NCI-H345 treated with DMSO at 0.1 percent for 48 hours (cell line): ENCODE measurements at regions not wholly inside any gene's neighbourhood (a gene's known extent, or its start where the extent isn't known, plus 50 kb on each side); places are given as distances from the start of the nearest gene placed in this dataset.

ENCODE experiments used
- DNase-seq: peaks from one replicate; lab custom pipeline; 2025; ENCODE audit not compliant: unreplicated experiment; lab: John Stamatoyannopoulos, UW

DNA sequence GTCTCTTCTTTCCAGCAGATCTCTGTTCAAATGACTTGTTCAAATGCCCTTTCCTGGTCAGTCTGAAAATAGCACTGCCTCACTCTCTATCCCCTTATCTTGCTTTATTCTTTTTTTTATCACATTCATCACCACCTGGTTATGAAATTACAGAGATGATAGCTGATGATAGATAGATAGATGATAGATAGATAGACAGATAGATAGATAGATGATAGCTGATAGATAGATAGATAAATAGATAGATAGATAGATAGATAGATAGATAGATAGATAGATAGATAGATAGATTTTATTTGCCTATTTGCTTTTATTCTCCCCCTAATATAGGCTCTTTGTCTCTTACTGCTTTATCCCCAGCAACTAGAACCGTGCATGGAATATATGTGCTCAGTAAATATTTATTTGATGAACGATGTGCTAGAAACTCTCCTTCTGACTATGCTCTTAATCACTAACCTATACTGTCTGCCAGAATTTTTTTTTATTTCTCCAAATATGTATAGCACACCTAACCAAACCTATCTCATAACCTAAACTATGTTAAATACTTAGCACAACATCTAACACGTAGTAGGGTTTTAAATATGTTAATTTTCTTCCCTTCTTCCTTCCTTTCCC lies 372.8 kb upstream of the DUSP10 start:
- DNase-seq: no peak

DNA sequence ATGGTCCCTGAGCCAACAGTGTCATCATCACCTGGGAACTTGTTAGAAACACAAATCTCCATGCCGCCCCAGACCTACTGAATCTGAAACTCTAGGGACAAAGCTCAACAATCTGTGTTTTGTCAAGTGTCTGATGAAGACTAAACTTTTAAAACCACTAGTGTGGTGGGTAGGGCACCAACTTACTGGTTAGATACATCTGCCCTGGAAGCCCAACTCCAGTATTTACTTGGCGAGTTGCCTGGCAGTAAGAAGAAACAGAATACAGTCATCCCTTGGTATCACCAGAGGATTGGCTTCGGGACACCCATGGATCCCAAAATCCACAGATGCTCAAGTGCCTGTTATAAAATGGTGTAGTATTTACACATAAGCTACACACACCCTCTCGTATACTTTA lies 367.9 kb upstream of the DUSP10 start:
- DNase-seq: no peak

DNA sequence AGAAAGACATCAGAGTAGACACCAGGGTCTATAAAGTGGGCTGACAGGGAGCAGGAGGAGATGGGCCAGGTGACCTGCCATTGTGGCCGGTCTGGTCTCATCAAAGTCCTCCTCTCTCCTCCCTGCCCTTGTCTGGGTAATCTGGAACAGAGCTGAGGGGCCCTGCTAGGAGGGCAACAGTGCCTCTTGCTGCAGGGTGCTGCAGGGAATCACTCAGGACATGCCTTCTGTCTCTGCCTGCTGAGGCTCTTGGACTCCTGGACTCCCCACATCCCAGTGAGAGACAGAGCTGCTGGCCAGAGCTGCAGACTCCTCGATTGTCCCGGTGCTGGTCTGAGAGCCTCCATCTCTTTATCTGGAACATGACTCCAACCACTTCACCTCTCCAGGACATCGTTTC lies 366.1 kb upstream of the DUSP10 start:
- DNase-seq: no peak

DNA sequence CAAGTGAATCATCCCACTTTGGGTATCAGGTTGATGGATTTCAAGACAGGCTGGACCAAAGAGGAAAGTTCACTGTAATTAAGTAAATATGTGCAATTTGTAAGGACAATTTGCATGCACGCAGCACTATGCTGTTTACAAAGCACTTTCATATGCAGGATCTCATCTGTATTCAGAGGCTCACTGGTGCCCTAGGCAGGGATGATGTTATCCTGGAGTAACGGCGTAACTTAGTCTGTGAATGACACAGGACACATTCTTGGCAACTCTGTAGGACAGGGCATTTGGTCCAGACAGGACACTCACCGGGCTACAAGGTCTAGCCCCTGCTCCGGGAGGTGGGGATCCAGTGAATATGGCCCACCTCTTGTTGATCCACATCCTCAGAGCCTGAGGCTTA lies 365.4 kb upstream of the DUSP10 start:
- no peak for DNase-seq

DNA sequence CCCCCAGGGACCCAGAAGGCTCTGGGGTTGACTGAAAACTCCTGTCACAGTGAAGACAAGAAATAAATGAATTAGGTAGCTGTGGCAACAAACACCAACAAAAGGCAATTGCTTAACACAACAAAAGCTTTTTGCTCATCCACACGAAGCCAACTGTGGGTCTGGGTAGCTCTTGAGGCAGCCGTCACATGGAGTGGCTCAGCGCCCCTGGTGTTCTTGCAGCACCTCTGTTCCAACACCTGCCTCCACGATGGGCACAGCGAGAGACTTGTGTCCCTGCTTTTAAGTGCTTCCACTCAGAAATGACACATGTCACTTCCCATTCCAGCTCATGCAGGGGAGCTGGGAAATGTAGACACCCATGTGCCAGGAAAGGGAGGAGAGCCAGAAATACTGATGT lies 364.5 kb upstream of the DUSP10 start:
- peak; percentile 97 for DNase-seq

DNA sequence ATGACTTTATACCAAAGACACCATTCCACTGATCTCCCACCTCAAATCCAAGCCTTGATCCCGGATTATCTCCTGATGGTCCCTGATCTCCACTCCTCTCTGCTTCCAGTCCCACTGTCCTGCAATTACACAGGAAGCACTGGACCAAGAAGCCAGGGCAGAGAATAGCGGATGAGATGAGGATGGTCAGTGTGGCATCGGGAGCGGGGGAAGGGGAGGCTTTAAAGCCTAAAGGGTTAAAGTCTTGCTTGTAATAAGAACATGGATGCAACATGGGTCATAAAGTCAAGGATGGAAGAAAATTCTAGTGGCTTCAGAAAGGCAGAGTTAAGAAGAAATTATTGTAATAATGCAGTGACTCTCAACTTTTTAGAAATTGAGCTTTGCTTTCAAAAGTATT lies 364.0 kb upstream of the DUSP10 start:
- no peak for DNase-seq

DNA sequence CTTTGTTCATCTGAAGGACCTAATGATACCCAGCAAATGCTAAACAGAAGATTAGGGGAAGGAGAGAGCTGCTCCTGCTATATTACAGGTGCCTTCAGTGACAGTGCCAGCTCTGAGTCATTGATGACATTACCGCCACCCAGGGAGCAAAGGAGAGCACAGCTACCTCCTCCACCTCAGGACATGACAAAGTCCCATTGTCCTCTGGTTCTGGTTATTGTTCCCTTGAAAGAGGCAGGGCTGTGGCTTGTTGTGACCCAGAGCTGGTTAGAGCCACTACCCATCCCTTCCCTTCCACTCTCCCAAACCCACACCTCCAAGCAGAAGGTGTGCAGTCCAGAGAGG lies 363.5 kb upstream of the DUSP10 start:
- peak; percentile 79 for DNase-seq

DNA sequence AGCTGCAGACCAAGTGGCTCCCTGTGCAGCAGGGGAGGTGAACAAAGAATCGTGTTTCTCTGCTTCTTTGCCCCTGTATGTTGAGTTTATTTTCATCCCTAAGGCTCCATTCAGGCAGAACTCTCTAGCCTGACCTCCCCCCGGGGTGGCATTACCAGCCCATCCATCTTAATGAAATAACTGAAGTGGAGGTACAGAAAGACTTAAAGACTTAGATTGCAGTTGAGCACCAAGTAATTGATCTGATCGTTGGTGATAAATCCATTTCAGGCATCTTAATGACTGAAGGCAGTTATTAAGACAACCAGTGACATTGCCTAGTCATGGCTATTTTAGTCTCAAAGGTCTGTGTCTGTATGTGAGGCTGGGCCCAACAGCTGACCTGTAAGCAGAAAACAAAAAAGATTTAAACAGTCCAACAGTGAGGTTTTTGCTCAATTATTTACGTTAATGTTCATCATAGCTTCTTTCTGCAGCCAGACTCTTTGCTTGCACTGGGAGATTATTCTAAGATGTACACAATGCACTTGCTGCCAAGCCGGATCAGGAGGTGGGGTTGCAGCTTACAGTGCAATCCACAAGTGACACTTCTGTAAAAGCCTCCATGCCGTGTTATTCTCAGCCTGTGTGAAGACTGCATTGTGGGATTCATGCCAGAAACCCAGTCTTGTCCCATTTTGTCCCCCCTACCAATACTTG lies 363.0 kb upstream of the DUSP10 start:
- DNase-seq: peak; percentile 69

DNA sequence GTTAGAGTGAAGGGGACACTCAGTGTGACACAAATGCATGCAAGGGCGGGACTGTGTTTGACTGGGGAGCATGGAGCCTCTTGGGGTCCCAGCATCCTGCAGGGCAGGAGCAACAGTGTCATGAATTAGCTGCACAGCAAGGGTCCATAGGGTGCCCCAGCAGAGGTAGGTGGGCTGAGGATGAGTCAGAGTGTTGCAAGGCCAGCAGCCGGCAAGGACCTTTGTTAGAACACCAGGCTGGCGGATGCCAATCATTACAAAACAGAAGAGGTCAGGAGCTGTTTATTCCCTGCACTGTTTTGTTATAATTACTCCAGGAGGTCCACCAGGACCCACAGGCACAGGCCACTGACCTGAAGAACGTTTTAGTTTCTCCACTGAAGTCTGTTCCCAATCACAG lies 362.2 kb upstream of the DUSP10 start:
- no peak for DNase-seq

DNA sequence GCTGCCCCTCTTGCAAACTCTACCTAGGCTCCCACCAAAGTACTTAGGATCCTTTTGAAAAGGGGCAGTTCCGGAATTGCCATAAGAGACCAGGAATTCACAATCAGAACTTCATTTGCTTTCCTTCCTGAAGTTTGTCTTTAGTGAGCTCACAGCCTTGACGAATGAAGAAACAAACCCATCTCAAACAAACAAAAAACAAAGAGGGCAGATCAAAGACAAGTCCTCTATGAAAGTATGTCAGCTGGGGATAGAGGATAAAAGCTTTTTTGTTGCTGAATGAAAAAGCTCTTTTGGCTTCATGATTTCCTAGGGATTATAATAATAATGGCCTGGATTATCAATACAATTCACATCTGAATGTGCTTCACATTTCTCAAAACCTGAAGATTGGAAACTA lies 357.9 kb upstream of the DUSP10 start:
- no peak for DNase-seq

DNA sequence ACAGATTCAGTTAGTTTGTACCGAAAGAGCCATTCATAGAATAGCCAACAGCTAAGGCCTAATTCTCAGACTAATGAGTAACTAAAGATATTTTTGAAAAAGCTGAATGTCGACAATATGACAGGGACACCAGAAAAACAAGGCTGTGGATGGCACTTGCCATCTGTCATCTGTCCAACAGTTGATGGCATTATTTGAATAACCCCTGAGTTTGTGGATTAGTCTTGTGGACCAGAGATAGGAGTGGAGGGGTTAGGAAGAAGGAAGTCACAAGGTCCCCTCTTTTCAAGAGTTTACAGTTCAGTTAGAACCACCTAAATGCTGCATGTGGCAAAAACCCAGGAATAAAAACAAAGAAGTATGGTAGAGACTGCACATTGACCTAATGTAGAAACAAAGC lies 356.5 kb upstream of the DUSP10 start:
- DNase-seq: no peak

DNA sequence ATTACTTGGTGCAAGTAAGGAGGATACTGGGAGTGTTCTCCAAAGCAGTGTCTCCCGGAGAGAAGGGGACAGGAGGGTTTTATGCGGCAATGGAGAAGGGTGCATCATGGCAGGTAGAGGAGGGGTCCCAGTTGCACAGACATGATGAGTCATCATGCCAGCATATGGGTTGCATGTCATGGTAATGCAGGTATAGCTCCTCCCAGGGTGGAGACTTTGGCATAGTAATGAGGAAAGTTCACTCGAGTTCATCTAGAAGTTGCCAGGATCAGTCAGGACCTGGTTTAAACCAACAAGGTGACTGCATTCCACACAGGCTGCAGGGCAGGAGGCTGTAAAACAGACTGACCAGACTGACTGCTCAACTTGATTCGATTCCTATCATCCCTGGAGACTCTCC lies 355.7 kb upstream of the DUSP10 start:
- no peak for DNase-seq

DNA sequence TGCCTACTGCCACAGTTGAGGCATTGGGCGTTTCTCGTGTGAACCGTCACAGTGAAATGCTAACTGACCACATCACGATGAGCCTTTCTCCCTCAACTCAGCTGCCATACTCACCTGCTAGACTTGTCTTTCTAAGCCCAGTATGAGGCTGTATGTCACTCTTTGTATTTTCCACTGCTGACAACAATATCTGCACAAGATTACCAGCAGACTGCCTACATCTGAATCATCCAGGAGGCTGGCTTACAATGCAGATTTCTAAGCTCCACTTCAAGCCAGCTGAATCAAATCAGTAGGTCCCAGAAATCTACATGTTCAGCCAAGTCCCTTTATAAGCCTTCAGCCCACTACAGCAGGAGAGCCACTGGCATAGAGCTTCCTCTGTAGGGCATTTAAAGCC lies 355.0 kb upstream of the DUSP10 start:
- DNase-seq: no peak

DNA sequence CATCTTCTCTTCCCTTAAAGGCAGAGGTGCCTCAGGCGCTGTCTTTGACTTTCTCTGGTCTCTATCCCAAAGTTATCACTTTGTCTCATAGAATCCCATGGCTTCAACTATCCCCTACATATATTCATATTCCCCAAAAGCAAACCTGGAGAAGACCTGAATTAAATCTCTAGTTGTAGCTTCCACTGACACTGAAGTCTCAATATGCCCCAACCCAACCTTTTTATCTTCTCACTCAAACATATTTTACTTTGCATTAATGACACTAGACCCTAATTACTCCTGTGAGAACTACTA lies 354.5 kb upstream of the DUSP10 start:
- DNase-seq: no peak

DNA sequence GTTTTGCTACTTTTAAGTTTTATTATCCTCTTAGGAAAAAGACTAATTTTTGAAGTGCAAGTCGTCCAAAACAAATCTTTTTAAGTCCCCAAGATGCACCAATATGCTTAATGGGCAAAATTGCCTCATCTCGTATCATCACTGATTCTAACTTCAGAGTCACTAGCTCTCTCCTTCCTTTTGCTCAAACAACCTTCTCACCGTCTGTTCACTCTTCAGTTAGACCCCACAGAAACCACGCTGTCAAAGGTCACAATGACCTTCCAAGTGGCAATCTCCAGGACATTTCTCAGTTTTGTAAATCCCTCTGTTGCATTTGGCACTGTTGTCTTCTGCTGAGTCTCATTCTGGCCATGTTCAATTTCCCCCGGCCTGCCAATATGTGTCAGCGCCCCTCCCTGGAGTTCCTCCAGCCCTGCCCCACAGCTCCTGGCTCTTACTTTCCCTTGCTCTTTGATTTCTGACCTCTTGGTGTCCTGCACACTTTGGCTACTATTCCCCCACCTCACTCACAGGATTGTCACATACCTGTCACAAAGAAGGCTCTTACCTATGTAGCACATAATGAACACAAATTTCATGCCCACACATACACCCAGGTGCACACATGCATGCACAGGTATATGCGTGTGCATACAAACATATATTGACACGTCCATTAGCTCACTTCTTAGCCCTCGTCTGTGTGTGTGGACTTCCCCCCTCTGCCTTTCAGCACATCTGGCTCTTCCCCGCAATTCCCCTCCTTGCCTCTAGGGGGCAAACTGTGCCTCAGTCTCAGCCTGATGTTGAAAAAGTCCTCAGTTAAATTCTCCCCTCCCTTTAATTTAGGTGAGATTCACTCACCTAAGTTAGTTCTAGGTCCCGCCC lies 354.0 kb upstream of the DUSP10 start:
- no peak for DNase-seq

DNA sequence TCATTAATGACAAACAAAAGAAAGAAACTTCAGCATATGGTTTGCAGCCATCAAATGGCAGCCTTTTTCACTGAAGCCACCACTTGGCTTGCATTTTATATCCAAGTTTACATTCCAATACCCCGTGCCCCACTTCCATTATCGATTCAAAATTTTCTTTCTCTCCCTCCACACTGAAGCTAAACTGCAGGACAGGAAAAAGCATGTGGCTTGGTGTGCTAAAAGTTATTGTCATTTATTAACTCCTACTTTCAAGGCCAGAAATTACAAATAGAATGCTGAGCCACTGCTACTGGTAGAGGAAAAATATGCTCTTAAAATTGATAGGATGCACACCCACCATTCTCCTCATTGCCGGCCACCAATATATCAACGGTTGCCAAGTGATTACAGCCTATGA lies 351.6 kb upstream of the DUSP10 start:
- DNase-seq: no peak

DNA sequence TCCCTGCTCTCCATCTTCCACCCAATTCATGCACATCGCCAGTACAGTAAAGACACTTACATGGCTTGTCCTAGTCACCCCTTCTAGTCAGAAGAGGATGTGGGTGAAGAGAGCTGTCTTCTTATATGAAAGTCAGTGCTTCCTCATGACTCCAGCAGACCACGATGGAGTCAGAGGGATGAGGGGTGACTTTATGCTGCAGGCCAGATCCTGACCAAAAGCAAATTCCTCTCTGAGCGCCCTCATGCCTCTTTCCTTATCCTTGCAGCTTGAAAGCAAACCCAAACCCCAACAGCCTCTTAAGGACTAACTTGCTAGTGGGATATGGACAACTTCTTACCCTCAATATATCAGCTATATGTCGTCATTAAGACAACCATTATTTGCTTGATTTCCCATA lies 348.2 kb upstream of the DUSP10 start:
- DNase-seq: no peak

DNA sequence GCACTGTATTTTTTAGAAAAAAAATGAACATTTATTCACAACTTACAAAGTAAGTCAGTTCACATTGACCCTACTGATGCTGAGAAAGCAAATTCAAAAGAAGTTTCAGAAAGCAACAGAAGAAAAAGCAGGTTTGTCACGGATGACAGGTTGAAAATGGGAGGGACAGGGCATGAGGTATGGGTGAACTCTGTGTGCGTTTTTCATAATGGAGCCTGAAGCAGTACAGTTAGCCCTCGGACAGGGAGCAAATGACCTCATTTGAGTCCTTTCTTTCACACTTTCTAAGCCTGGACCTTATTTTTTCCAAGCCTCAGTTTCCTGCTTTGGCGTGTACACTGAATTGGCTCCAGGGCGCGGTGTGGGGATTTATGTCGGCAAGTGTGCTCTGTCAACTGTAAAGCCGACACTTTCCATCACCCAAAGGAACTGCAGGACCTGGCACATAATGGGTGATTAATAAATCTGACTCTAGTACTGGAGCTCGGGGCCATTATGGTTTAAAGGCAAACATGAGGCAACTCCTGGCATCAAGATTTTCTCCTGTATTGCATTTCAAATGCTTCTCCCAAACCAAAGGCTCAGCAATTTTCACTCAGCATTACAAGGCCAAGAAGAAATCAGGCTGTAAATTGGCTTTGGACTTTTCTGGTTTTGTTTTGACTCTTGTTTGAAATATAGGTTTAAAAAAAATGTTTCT lies 345.5 kb upstream of the DUSP10 start:
- no peak for DNase-seq

DNA sequence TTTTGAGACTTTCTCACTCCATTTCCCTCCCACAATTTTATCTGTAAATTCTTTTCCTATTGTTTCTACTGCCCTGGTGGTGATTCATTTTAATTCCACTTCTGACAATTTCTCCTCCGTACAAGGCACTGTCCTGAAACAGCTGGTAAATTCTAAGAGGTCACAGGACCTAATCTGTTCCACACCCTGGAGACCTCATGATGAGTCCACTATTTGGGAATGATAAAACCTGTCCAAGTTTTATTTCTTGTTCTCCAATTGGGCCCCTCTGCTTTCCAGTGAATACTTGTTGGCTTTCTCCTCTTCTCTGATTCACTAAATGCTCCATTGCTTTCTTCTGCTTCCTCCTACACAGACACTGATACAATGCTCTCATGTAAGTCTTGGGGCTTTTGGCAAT lies 343.1 kb upstream of the DUSP10 start:
- DNase-seq: no peak

DNA sequence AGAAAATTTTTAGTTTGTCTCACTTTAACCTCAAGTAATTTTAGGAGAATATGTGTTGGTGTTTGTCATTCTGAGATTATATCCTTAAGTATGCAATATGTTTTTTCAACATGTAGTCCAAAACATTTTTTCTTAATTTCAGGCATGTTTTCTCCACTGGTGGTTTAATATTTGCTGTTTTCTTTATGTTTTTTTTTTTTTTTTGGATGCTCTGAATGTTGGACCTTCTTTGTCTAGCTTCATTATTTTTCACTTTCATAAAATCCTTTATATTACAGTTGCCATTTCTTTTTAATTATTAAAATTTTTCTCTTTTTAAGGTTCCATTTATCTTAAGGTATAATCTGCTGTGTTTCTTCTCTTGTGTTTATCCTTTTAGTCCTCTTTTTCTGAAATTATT lies 342.2 kb upstream of the DUSP10 start:
- no peak for DNase-seq

DNA sequence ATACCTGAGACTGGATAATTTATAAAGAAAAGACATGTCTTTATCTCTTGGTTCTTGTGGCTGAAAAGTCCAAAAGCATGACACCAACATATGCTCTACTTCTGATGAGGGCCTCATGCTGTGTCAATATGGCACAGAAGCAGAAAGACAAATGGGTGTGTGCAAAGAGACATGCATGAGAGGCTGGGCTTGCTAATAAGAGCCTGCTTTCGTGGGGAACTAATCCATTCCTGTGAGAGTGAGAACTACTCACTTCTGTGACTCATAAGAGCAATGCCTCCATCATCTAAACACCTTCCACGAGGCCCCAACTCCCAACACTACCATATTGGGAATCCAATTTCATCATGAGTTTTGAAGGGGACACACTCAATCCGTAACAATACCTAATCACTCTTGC lies 340.0 kb upstream of the DUSP10 start:
- DNase-seq: no peak

DNA sequence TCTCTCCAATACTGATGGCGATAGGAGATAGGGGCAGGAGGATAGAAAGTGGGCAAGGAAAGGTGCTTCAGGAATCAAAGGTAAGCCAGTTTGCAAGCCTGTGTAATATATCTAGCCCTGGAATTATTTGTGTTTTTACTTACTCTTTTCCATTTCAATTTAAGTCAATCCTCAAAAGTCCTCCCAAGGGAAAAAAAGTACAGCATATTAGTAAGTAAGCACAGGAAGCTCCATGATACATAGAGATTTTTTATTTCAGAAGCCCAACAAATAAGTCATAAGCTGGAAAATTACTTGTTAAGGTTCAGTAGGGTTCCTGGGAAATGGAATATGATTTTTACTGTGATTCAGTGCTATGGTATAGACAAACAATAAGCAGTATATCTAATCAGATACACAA lies 337.7 kb upstream of the DUSP10 start:
- DNase-seq: no peak
